ENCODE measurements at regions not wholly inside any gene's neighbourhood (a gene's known extent, or its start where the extent isn't known, plus 50 kb on each side); places are given as distances from the start of the nearest gene placed in this dataset.
"Not testable (repeated sequence)": the region's sequence is repeated elsewhere in the genome, so short reads cannot be mapped to it uniquely, and the experiment has no call there.

DNA sequence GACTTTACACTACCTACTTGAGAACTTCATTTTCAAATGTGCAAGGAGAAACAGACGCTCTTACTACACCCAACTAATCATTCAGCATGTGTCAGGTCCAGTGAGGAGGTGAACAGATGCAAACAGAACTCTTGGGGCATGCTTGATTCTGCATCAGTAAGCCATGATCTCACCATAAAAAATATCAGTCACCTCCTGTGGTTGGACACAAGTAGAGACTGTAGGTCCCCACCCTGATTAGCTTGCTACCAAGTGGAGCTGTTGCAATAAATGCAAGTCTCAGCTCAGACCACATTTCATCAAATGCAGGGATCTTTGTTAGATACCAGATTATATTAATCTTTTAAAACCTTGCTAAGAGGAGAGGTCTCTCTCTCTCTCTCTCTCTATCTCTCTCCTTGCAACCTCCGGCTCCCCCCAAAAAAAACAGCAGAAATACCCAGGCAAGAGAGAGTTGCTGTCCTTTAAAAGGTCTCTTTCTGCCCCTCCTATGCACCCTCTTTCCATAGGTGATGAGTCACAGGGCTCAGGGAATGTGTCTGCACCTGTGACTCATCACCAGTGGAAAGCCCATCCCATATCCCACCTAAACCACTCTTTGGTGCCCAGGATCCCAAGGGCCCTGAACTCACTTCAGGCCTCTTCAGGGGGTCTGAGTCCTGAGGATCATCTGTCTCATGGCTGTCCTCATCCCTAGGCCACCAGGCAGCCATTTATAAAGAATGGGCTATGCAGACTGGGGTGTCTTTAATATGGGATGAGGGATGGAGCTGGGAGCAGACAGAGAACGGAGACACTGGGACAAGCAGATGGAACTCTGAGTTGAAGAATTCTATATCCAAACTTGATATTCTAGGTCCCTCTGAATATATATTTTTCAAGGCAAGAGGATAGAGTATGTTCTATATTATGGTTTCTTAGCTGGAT, 154.5 kb downstream of the QRSL1 start:
- Histone ChIP-seq H3K4me1 (replicated peaks in 1 of 2) (no peaks in the 10 kb centered on the region), H3K4me3 (no peak overlapping the region), H3K27ac (no peak overlapping the region)
- ATAC-seq (replicated peaks in 6 of 8) = peak in 4 of 8 experiments; percentile 43 to 99 (median 81)
- WGBS, 10 experiments = 43 to 100% (median 78%) methylated on average over 1 to 3 of the region's 3 CpGs; no CpG with 5 or more reads in 4 of the 10 experiments
- in situ Hi-C loops (cut with MboI; ENCODE audit: low pct_unique_long_range_greater_than_20kb in 2 of 9, low sequenced_read_pairs in 9 of 9, unreplicated experiment in 9 of 9) = no loop called here

DNA sequence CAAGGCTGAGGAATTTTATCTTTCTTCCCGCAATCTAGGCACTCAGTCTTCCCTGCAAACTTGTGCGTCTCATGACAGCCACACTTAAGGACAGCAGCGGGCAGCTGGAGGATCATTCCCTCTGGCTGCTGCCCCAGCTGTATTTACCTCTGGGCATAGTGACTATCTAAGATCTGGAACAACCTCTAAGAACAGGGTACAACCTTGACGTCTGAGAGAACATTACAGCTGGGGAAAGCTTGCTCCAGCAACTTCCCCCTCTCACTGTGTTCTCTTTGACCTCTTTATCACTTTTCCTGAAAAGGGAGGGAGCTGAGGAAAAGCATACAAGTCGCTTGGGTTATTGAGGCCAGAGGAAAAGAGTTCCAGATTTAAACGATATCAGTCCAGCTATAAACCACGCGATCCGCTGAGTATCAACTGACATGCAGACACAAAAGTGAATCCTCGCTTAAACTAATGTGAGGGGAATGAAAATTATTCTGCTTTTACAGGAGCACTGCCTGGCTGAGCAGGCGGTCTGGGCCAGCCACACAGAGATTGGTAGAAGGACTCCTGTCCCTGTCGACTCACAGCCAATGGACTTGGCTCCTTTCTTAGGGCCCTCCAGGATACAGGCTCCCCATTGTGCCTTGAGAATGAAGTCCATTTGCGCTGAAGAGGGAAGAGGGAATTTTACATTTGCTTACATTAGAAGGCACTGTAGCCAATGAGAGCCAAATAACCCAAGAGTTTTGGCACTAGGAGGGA, 153.3 kb downstream of the QRSL1 start:
- ATAC-seq (replicated peaks in 6 of 8) = no peak
- Histone ChIP-seq H3K27ac (no peak overlapping the region), H3K4me3 (no peak overlapping the region), H3K4me1 (replicated peaks in 1 of 2) (no peaks in the 10 kb centered on the region)
- 25 to 100% (median 85%) methylated on average over 1 to 13 of the region's 13 CpGs for WGBS, 10 experiments
- in situ Hi-C loops (cut with MboI; ENCODE audit: low pct_unique_long_range_greater_than_20kb in 2 of 9, low sequenced_read_pairs in 9 of 9, unreplicated experiment in 9 of 9) = no loop called here

- H3K4me3 ChIP-seq; ATAC-seq (replicated peaks in 6 of 8); in situ Hi-C loops (cut with MboI; ENCODE audit: low pct_unique_long_range_greater_than_20kb in 2 of 9, low sequenced_read_pairs in 9 of 9, unreplicated experiment in 9 of 9): not testable (repeated sequence)
These were observed 150.2 kb downstream of the QRSL1 start for GRCh38 chr6:106779552-106779951.

DNA sequence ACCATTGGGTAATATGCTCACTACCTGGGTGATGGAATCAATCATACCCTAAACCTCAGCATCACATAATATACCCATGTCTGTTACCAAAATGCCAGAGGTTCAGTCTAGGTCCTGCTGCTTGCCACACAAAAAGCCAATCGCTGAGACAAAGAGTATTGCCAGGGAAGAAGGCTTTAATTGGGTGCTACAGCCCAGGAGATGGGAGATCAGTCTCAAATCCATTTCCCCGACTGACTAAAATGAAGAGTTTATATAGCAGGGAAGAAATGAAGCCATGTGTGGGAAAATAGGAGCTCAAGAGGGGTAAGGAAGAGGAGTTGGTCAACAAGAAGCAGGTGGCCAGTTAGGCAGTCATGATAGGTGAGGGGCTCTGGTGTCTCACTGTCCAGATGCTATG, 149.6 kb downstream of the QRSL1 start:
- in situ Hi-C loops (cut with MboI; ENCODE audit: low pct_unique_long_range_greater_than_20kb in 2 of 9, low sequenced_read_pairs in 9 of 9, unreplicated experiment in 9 of 9) = no loop called here
- H3K27ac ChIP-seq = no peak overlapping the region
- WGBS, 10 experiments = 8 to 93% (median 78%) methylated on average over 1 to 2 of the region's 2 CpGs; no CpG with 5 or more reads in 4 of the 10 experiments
- H3K4me1 ChIP-seq (replicated peaks in 1 of 2) = no peaks in the 10 kb centered on the region
- no peak for ATAC-seq (replicated peaks in 6 of 8)
- H3K4me3 ChIP-seq = no peak overlapping the region

More at GRCh38 chr6:106779552-106779951, 150.2 kb downstream of the QRSL1 start:
- not testable (repeated sequence) for H3K27ac ChIP-seq; H3K4me1 ChIP-seq (replicated peaks in 1 of 2)

DNA sequence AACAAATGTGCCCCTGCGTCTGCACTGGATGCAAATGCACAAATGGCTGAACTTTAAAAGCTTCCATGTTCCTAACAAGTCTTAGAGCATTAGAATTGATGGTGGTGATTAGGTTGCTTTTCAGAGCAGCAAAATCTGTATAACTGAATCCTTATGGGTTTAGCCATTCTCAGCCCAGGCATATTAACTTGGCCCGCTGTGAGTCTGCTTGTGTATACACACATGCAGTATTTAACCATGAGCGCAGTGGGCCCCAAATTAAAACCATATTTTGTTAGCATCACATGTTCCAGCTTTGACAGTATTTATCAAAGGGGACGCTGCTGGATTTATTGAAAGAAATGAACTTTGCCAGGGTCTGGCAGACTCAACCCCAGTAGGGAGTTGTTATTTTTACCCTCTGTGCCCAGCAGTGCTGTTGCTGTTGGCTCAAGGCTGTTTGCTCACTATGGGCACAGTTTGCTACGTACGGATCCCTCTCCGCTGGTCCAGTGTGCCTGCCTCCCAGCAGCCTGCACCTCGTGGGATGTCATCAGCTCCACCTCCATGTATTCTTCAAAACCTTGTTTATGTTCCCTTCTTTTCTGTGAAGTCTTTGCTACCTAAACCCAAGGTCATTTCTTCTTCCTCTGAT, 144.7 kb downstream of the QRSL1 start:
- no peak overlapping the region for H3K27ac ChIP-seq
- H3K4me3 ChIP-seq = no peak overlapping the region
- in situ Hi-C loops (cut with MboI; ENCODE audit: low pct_unique_long_range_greater_than_20kb in 2 of 9, low sequenced_read_pairs in 9 of 9, unreplicated experiment in 9 of 9) = no loop called here
- H3K4me1 ChIP-seq (replicated peaks in 1 of 2) = peaks cover 0 to 3% of the 10 kb centered on the region in 2 donors
- 0 to 96% (median 54%) methylated on average over 2 to 8 of the region's 8 CpGs; no CpG with 5 or more reads in 2 of the 10 experiments for WGBS, 10 experiments
- peak in 2 of 8 experiments; percentile 25 to 35 for ATAC-seq (replicated peaks in 6 of 8)

DNA sequence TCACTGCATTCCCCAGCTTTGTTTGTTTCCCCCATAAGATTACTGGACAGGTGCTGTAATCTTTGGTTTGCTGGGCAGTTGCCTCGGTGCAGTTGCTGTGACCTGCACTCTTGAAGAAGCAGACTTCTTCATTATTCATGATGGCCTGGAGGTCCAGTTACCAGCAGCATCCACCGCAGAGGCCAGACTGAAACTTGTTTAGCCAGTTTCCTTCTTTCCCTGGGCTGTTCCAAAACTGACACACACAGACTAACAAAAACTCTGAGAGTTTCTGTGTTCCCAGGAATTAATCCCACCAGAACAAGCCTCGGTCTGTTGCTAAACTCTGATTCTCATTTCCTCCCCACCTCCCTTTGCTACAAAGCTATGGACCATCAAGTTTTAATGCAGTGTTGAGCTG, 144.1 kb downstream of the QRSL1 start:
- Histone ChIP-seq H3K4me1 (replicated peaks in 1 of 2) (peaks cover 0 to 3% of the 10 kb centered on the region in 2 donors), H3K27ac (no peak overlapping the region), H3K4me3 (no peak overlapping the region)
- in situ Hi-C loops (cut with MboI; ENCODE audit: low pct_unique_long_range_greater_than_20kb in 2 of 9, low sequenced_read_pairs in 9 of 9, unreplicated experiment in 9 of 9) = no loop called here
- 13 to 100% (median 69%) methylated on average over 1 to 3 of the region's 3 CpGs; no CpG with 5 or more reads in 4 of the 10 experiments for WGBS, 10 experiments
- no peak for ATAC-seq (replicated peaks in 6 of 8)

- 10 to 100% (median 60%) methylated on average over 3 to 7 of the region's 7 CpGs; no CpG with 5 or more reads in 2 of the 10 experiments for WGBS, 10 experiments
- in situ Hi-C loops (cut with MboI; ENCODE audit: low pct_unique_long_range_greater_than_20kb in 2 of 9, low sequenced_read_pairs in 9 of 9, unreplicated experiment in 9 of 9) = no loop called here
These were observed 143.1 kb downstream of the QRSL1 start for GRCh38 chr6:106772270-106773142.

GRCh38 chr6:106771822-106772221, 142.4 kb downstream of the QRSL1 start:
- ATAC-seq (replicated peaks in 6 of 8) = no peak
- Histone ChIP-seq H3K4me1 (replicated peaks in 1 of 2) (peaks cover 0 to 3% of the 10 kb centered on the region in 2 donors), H3K4me3 (no peak overlapping the region), H3K27ac (no peak overlapping the region)
- 80 to 100% (median 96%) methylated on average over 1 to 4 of the region's 4 CpGs; no CpG with 5 or more reads in 1 of the 10 experiments for WGBS, 10 experiments
- in situ Hi-C loops (cut with MboI; ENCODE audit: low pct_unique_long_range_greater_than_20kb in 2 of 9, low sequenced_read_pairs in 9 of 9, unreplicated experiment in 9 of 9) = no loop called here

More at GRCh38 chr6:106772270-106773142, 143.1 kb downstream of the QRSL1 start:
- no peak overlapping the region for H3K4me3 ChIP-seq
- no peak overlapping the region for H3K27ac ChIP-seq
- no peak for ATAC-seq (replicated peaks in 6 of 8)
- peaks cover 0 to 3% of the 10 kb centered on the region in 2 donors for H3K4me1 ChIP-seq (replicated peaks in 1 of 2)

DNA sequence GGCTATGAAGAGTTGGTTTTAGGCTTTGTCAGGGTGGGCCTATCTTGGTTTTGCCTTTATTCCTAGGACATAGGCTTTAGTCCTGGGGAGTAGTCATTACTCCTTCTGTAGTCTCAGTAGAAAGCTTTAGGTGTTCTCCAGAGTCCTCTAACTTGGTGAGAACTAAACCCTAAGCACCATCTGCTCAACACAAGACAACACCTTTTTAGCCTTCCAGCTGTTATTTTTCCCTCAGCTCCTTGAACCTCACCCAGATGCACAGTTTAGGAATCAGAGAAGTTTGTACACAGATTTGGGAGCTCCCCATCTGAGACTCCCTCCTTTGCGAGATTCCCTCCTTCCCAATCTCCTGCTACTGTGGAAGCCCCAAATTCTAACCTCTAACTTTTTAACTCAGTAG, 141.3 kb downstream of the QRSL1 start:
- Histone ChIP-seq H3K4me3 (no peak overlapping the region), H3K4me1 (replicated peaks in 1 of 2) (peaks cover 0 to 3% of the 10 kb centered on the region in 2 donors), H3K27ac (no peak overlapping the region)
- in situ Hi-C loops (cut with MboI; ENCODE audit: low pct_unique_long_range_greater_than_20kb in 2 of 9, low sequenced_read_pairs in 9 of 9, unreplicated experiment in 9 of 9) = no loop called here
- ATAC-seq (replicated peaks in 6 of 8) = no peak
- 14 to 100% (median 80%) methylated on average over 1 of the region's 1 CpG; no CpG with 5 or more reads in 4 of the 10 experiments for WGBS, 10 experiments

GRCh38 chr6:106770081-106770480, 140.7 kb downstream of the QRSL1 start:
- in situ Hi-C loops (cut with MboI; ENCODE audit: low pct_unique_long_range_greater_than_20kb in 2 of 9, low sequenced_read_pairs in 9 of 9, unreplicated experiment in 9 of 9) = no loop called here
- WGBS, 10 experiments = 0 to 92% (median 56%) methylated on average over 1 of the region's 1 CpG; no CpG with 5 or more reads in 1 of the 10 experiments
- ATAC-seq (replicated peaks in 6 of 8) = no peak
- H3K27ac ChIP-seq = no peak overlapping the region
- H3K4me1 ChIP-seq (replicated peaks in 1 of 2) = peaks cover 0 to 3% of the 10 kb centered on the region in 2 donors
- H3K4me3 ChIP-seq = no peak overlapping the region

DNA sequence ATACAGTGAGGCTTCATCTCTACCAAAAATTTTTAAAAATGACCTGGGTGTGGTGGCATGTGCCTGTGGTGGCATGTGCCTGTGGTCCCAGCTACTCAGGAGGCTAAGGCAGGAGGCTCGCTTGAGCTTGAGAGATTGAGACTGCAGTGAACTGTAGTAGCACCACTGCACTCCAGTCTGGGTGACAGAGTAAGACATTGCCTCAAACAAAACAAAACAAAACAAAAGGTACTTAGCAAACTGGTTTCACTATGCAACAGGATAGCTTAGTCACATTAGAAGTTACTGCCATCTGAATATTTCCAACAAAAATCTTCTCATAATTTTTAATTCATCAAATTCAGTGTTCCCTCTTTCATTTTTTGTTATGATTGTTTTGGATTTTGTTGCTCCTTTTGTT, 137.9 kb downstream of the QRSL1 start:
- 57 to 100% (median 100%) methylated on average over 1 of the region's 1 CpG; no CpG with 5 or more reads in 5 of the 10 experiments for WGBS, 10 experiments
- in situ Hi-C loops (cut with MboI; ENCODE audit: low pct_unique_long_range_greater_than_20kb in 2 of 9, low sequenced_read_pairs in 9 of 9, unreplicated experiment in 9 of 9) = no loop called here
- H3K4me3 ChIP-seq = no peak overlapping the region
- no peak overlapping the region for H3K27ac ChIP-seq
- peaks cover 0 to under 1% of the 10 kb centered on the region in 2 donors for H3K4me1 ChIP-seq (replicated peaks in 1 of 2)
- no peak for ATAC-seq (replicated peaks in 6 of 8)

- ATAC-seq (replicated peaks in 6 of 8) = no peak
- H3K4me1 ChIP-seq (replicated peaks in 1 of 2) = no peaks in the 10 kb centered on the region
- in situ Hi-C loops (cut with MboI; ENCODE audit: low pct_unique_long_range_greater_than_20kb in 2 of 9, low sequenced_read_pairs in 9 of 9, unreplicated experiment in 9 of 9) = no loop called here
- no peak overlapping the region for H3K27ac ChIP-seq
- no peak overlapping the region for H3K4me3 ChIP-seq
- WGBS, 10 experiments = 0 to 94% (median 60%) methylated on average over 1 to 3 of the region's 4 CpGs; no CpG with 5 or more reads in 4 of the 10 experiments
These were observed 136.8 kb downstream of the QRSL1 start for GRCh38 chr6:106766201-106766600.
